ENCODE measurements at regions not wholly inside any gene's neighbourhood (a gene's known extent, or its start where the extent isn't known, plus 50 kb on each side); places are given as distances from the start of the nearest gene placed in this dataset.

- no peak for TF ChIP-seq E2F4 (CRISPR knock-in tag; IDR thresholded peaks at IDR 0.05; ENCODE audit: low read depth)
Observed at GRCh38 chr2:8431446-8432125, 250.3 kb upstream of the ID2 start (continued).

GRCh38 chr2:8432706-8433336 lies 249.0 kb upstream of the ID2 start:
- Histone ChIP-seq H4K20me1 (replicated peaks; ENCODE audit: control insufficient read depth, insufficient read depth, low read length) (no peaks in the 10 kb centered on the region), H3K9me1 (ENCODE audit: control insufficient read depth, insufficient read depth, low read length) (no peaks in the 10 kb centered on the region), H3K27ac (ENCODE audit: extremely low read depth, low read depth, low read length) (no peak overlapping the region), H3K9me3 (replicated peaks; ENCODE audit: control insufficient read depth, insufficient read depth, low read depth, low read length) (no peaks in the 10 kb centered on the region), H3K4me3 (no peak overlapping the region), H2AFZ (ENCODE audit: low read depth, low read length) (no peak overlapping the region), H3K79me2 (ENCODE audit: control insufficient read depth, insufficient read depth, low read length) (no peaks in the 10 kb centered on the region), H3K36me3 (ENCODE audit: control insufficient read depth, insufficient read depth, low read length) (no peaks in the 10 kb centered on the region), H3K27me3 (ENCODE audit: control insufficient read depth in 2 of 2, insufficient read depth in 2 of 2, low read length in 2 of 2) (peaks cover 0 to 16% of the 10 kb centered on the region in 2 experiments; a peak in 2 of 5 replicates), H3K4me1 (replicated peaks in 1 of 2; ENCODE audit: control insufficient read depth in 2 of 2, insufficient read depth in 2 of 2, low read length in 2 of 2) (no peaks in the 10 kb centered on the region), H3K4me2 (ENCODE audit: insufficient read depth, low read length) (no peak overlapping the region), H3K9ac (ENCODE audit: insufficient read depth in 1 of 2, low read depth in 2 of 2, low read length in 2 of 2) (no peak overlapping the region)
- DNase-seq (ENCODE audit: extremely low read depth in 1 of 4, low spot score in 3 of 4) (no peak), ATAC-seq (no peak), FAIRE-seq (no peak)
- 6% methylated on average over 8 of the region's 9 CpGs for WGBS (ENCODE audit: insufficient coverage, low coverage, missing lambda C conversion rate)
- CTCF ChIA-PET (ENCODE audit: low intra/inter-chr PET ratio) = no interaction called here
- intact Hi-C loops (cut with micrococcal nuclease) = no loop called here
- in situ Hi-C loops (cut with MboI) = no loop called here
- BruUV-seq (replicated peaks) = no TSS peak
- POLR2A ChIA-PET = interaction anchor here (0.6 kb wide), 1 partner anchor 22 kb away, joined by 3 read pairs; no protein-coding TSS in a partner anchor
- TF ChIP-seq NR3C1 (CRISPR knock-in tag; IDR thresholded peaks at IDR 0.05) (no peak), RNF219 (CRISPR knock-in tag; IDR thresholded peaks at IDR 0.05) (no peak), SLC30A9 (CRISPR knock-in tag; IDR thresholded peaks at IDR 0.05) (no peak), ATF4 (CRISPR knock-in tag; IDR thresholded peaks at IDR 0.05) (no peak), RBM34 (IDR thresholded peaks at IDR 0.05; ENCODE audit: borderline replicate concordance, insufficient read depth, low read length) (no peak), PHF21A (IDR thresholded peaks at IDR 0.05; ENCODE audit: borderline replicate concordance, low read depth) (no peak), CREM (IDR thresholded peaks at IDR 0.05; ENCODE audit: low read depth) (no peak)

Data from K562 (cell line).